ENCODE measurements at regions not wholly inside any gene's neighbourhood (a gene's known extent, or its start where the extent isn't known, plus 50 kb on each side); places are given as distances from the start of the nearest gene placed in this dataset.

GRCh38 chr2:14072338-14072737 is 560.2 kb upstream of the LRATD1 start:
- Histone ChIP-seq H3K9me3 (ENCODE audit: low read length) (peaks cover 14% of the 10 kb centered on the region; the same call in 1 of the 2 replicates), H3K27ac (ENCODE audit: extremely low read length, insufficient read depth, low read length) (no peak overlapping the region), H3K4me2 (ENCODE audit: low read depth, low read length) (no peak overlapping the region), H3K27me3 (ENCODE audit: control insufficient read depth in 1 of 2, insufficient read depth in 2 of 2, low read length in 2 of 2) (no peaks in the 10 kb centered on the region), H4K20me1 (ENCODE audit: insufficient read depth, low read length) (no peaks in the 10 kb centered on the region), H3K36me3 (replicated peaks in 1 of 2; ENCODE audit: control insufficient read depth in 1 of 2, insufficient read depth in 2 of 2, low read length in 2 of 2) (no peaks in the 10 kb centered on the region), H3K4me1 (ENCODE audit: insufficient read depth, low read length) (no peaks in the 10 kb centered on the region), H3K79me2 (ENCODE audit: insufficient read depth, low read length) (no peaks in the 10 kb centered on the region), H3K9ac (ENCODE audit: insufficient read depth, low read depth, low read length) (no peak overlapping the region), H3K4me3 (replicated peaks in 1 of 3; ENCODE audit: insufficient read depth in 1 of 3, low read depth in 2 of 3, low read length in 3 of 3) (no peak overlapping the region), H2AFZ (ENCODE audit: low read length) (no peak overlapping the region)
- POLR2A ChIA-PET, result no interaction called here
- DNase-seq (ENCODE audit: low spot score) (no peak), ATAC-seq (no peak), FAIRE-seq (no peak)
- no TSS peak for BruUV-seq (replicated peaks)
- TF ChIP-seq, protein P1, sequence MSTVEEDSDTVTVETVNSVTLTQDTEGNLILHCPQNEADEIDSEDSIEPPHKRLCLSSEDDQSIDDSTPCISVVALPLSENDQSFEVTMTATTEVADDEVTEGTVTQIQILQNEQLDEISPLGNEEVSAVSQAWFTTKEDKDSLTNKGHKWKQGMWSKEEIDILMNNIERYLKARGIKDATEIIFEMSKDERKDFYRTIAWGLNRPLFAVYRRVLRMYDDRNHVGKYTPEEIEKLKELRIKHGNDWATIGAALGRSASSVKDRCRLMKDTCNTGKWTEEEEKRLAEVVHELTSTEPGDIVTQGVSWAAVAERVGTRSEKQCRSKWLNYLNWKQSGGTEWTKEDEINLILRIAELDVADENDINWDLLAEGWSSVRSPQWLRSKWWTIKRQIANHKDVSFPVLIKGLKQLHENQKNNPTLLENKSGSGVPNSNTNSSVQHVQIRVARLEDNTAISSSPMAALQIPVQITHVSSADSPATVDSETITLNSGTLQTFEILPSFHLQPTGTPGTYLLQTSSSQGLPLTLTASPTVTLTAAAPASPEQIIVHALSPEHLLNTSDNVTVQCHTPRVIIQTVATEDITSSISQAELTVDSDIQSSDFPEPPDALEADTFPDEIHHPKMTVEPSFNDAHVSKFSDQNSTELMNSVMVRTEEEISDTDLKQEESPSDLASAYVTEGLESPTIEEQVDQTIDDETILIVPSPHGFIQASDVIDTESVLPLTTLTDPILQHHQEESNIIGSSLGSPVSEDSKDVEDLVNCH (CRISPR knock-in tag; IDR thresholded peaks at IDR 0.05), result no peak
- peak; percentile 59; the same call in 1 of the 2 replicates for TF ChIP-seq ATF7 (IDR thresholded peaks at IDR 0.05)
- no peak for TF ChIP-seq ATF7 (CRISPR knock-in tag; IDR thresholded peaks at IDR 0.05)
- 0 out of 2 replicates have a peak, but pooled peaks have one; percentile 10 for TF ChIP-seq CREB1 (IDR thresholded peaks at IDR 0.05)
- TF ChIP-seq CREB1 (CRISPR knock-in tag; IDR thresholded peaks at IDR 0.05), result no peak
- CTCF ChIA-PET (ENCODE audit: low intra/inter-chr PET ratio, low total read pairs), result no interaction called here
- 5% methylated on average over 1 of the region's 1 CpG for WGBS (ENCODE audit: low lambda C conversion rate)
- intact Hi-C loops (cut with micrococcal nuclease; ENCODE audit: unreplicated experiment) (no loop called here), in situ Hi-C loops (cut with HindIII; ENCODE audit: extremely low pct_ligation_motif_present, low pct_unique_long_range_greater_than_20kb) (no loop called here)

DNA sequence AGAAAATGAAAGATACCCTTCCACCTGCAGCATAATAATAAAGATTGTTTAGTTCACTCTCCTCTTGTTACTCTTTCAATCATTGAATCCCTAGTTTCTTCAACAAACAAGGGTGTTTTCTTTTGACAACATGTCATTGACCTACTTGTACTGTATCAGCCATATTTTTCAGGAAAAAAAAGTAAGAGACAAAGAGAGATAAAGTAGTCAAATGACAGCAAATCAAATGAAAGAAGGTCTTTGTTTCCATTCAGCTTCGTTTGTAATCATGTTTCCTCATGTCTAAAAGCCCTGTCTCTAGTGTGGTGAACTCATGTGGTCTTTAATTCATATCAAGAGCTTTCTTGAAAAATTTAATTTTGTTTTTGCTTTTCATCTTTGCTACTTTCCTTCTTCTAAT is 557.8 kb upstream of the LRATD1 start:
- Histone ChIP-seq H3K79me2 (ENCODE audit: insufficient read depth, low read length) (no peaks in the 10 kb centered on the region), H3K27me3 (ENCODE audit: control insufficient read depth in 1 of 2, insufficient read depth in 2 of 2, low read length in 2 of 2) (no peaks in the 10 kb centered on the region), H3K9me3 (ENCODE audit: low read length) (peaks cover 33% of the 10 kb centered on the region; the same call in 1 of the 2 replicates), H3K9ac (ENCODE audit: insufficient read depth, low read depth, low read length) (no peak overlapping the region), H2AFZ (ENCODE audit: low read length) (no peak overlapping the region), H3K27ac (ENCODE audit: extremely low read length, insufficient read depth, low read length) (no peak overlapping the region), H3K4me2 (ENCODE audit: low read depth, low read length) (no peak overlapping the region), H4K20me1 (ENCODE audit: insufficient read depth, low read length) (no peaks in the 10 kb centered on the region), H3K36me3 (replicated peaks in 1 of 2; ENCODE audit: control insufficient read depth in 1 of 2, insufficient read depth in 2 of 2, low read length in 2 of 2) (no peaks in the 10 kb centered on the region), H3K4me3 (replicated peaks in 1 of 3; ENCODE audit: insufficient read depth in 1 of 3, low read depth in 2 of 3, low read length in 3 of 3) (no peak overlapping the region), H3K4me1 (ENCODE audit: insufficient read depth, low read length) (no peaks in the 10 kb centered on the region)
- in situ Hi-C loops (cut with HindIII; ENCODE audit: extremely low pct_ligation_motif_present, low pct_unique_long_range_greater_than_20kb) (no loop called here), intact Hi-C loops (cut with micrococcal nuclease; ENCODE audit: unreplicated experiment) (no loop called here)
- ATAC-seq (no peak), DNase-seq (ENCODE audit: low spot score) (no peak), FAIRE-seq (no peak)
- ChIA-PET POLR2A (no interaction called here), CTCF (ENCODE audit: low intra/inter-chr PET ratio, low total read pairs) (no interaction called here)
- WGBS (ENCODE audit: low lambda C conversion rate), result 0% methylated on average over 1 of the region's 1 CpG
- BruUV-seq (replicated peaks), result no TSS peak
- TF ChIP-seq ZNF510 (CRISPR knock-in tag; IDR thresholded peaks at IDR 0.05; ENCODE audit: low read depth) (no peak), ZNF234 (CRISPR knock-in tag; conservative IDR thresholded peaks at IDR 0.05) (no peak), ZNF616 (CRISPR knock-in tag; IDR thresholded peaks at IDR 0.05; ENCODE audit: low read depth) (no peak), ZKSCAN1 (IDR thresholded peaks at IDR 0.05; ENCODE audit: low read length) (no peak), ETV5 (CRISPR knock-in tag; IDR thresholded peaks at IDR 0.05; ENCODE audit: borderline replicate concordance) (no peak), ZNF20 (CRISPR knock-in tag; IDR thresholded peaks at IDR 0.05) (no peak), GLI4 (CRISPR knock-in tag; IDR thresholded peaks at IDR 0.05; ENCODE audit: borderline replicate concordance) (no peak), ATF7 (IDR thresholded peaks at IDR 0.05) (no peak), ATF7 (CRISPR knock-in tag; IDR thresholded peaks at IDR 0.05) (no peak)

Data from HepG2 (cell line).